Breast epithelium (tissue), 3 donors: ENCODE measurements at regions not wholly inside any gene's neighbourhood (a gene's known extent, or its start where the extent isn't known, plus 50 kb on each side); places are given as distances from the start of the nearest gene placed in this dataset.

Source experiments
- CTCF ChIP-seq, 3 donors: fragments of 450-650 bp; IDR thresholded peaks; one replicate each; pipeline ENCODE4 v1.5.1; 2016 to 2017; ENCODE audit warnings: antibody characterized with exemption in 3 of 3, mild to moderate bottlenecking in 3 of 3, moderate library complexity in 3 of 3
- POLR2A ChIP-seq: fragments of 450-650 bp; IDR thresholded peaks from one replicate; pipeline ENCODE4 v1.6.1; 2016; ENCODE audit warnings: antibody characterized with exemption, mild to moderate bottlenecking, moderate library complexity

GRCh38 chr15:37516621-37517020, 416.3 kb upstream of the MEIS2 start:
- TF ChIP-seq POLR2A (no peak), CTCF (IDR thresholded peaks at IDR 0.05) (no peak)
